WTC11 (cell line): ENCODE measurements at regions not wholly inside any gene's neighbourhood (a gene's known extent, or its start where the extent isn't known, plus 50 kb on each side); places are given as distances from the start of the nearest gene placed in this dataset.

Source experiments
- ATAC-seq: fragments of 200-7000 bp; cut with Tn5 transposase; 2 replicates; pipeline ENCODE4 v1.10.0; 2021; ENCODE audit warnings: mild to moderate bottlenecking, moderate library complexity
- CTCF ChIA-PET: fragments of 300-600 bp; sonication (Branson Sonifier 250); formaldehyde crosslinking; loops from one replicate; lab custom pipeline; 2021; ENCODE audit warnings: antibody characterized with exemption; lab: Charles Lee
- POLR2A ChIA-PET: fragments of 350-600 bp; sonication (Branson Sonifier 250); formaldehyde crosslinking; loops from one replicate; lab custom pipeline; 2021; ENCODE audit warnings: antibody characterized with exemption; lab: Charles Lee
- DNase-seq: peaks from one replicate; pipeline ENCODE4 v3.0.0; 2021; ENCODE audit warnings: low spot score
- H3K27ac Mint-ChIP-seq: 2 replicates; pipeline ENCODE4 v1.8.0; 2021; ENCODE audit warnings: mixed read lengths
- H3K27me3 Mint-ChIP-seq: 2 replicates; pipeline ENCODE4 v1.8.0; 2021; ENCODE audit warnings: low read depth, mild to moderate bottlenecking, moderate library complexity, mixed read lengths
- H3K36me3 Mint-ChIP-seq: 2 replicates; pipeline ENCODE4 v1.8.0; 2021; ENCODE audit warnings: mixed read lengths
- H3K4me1 Mint-ChIP-seq: 2 replicates; pipeline ENCODE4 v1.8.0; 2022; ENCODE audit warnings: mixed read lengths
- H3K4me3 Mint-ChIP-seq: 2 replicates; pipeline ENCODE4 v1.8.0; 2021; ENCODE audit warnings: mild to moderate bottlenecking, moderate library complexity, mixed read lengths
- H3K9me3 Mint-ChIP-seq: 2 replicates; pipeline ENCODE4 v1.8.0; 2021; ENCODE audit warnings: mixed read lengths
- ARID4B ChIP-seq: sonication (generic); formaldehyde crosslinking; IDR thresholded peaks from 2 replicates; pipeline ENCODE4 v1.8.0; 2023; ENCODE audit warnings: missing genetic modification reagents, mild to moderate bottlenecking, borderline replicate concordance
- CBFB ChIP-seq: sonication (generic); formaldehyde crosslinking; IDR thresholded peaks from 2 replicates; pipeline ENCODE4 v1.8.1; 2022; ENCODE audit warnings: mild to moderate bottlenecking, low read depth, missing genetic modification reagents
- CDX4 ChIP-seq: fragments of 250-450 bp; sonication (Bioruptor Pico); IDR thresholded peaks from 2 replicates; pipeline ENCODE4 v1.9.0; 2021; ENCODE audit warnings: moderate library complexity, mild to moderate bottlenecking, inconsistent platforms, borderline replicate concordance
- CREB1 ChIP-seq: sonication (generic); formaldehyde crosslinking; IDR thresholded peaks from 2 replicates; pipeline ENCODE4 v1.8.0; 2023; ENCODE audit warnings: mild to moderate bottlenecking, missing genetic modification reagents
- CTCF ChIP-seq: fragments of 200-600 bp; IDR thresholded peaks from 2 replicates; pipeline ENCODE4 v1.8.0; 2022; ENCODE audit warnings: antibody characterized with exemption
- E2F5 ChIP-seq: sonication (generic); formaldehyde crosslinking; IDR thresholded peaks from 2 replicates; pipeline ENCODE4 v1.8.1; 2022; ENCODE audit warnings: mild to moderate bottlenecking, moderate library complexity, missing genetic modification reagents
- ELF4 ChIP-seq: sonication (generic); formaldehyde crosslinking; IDR thresholded peaks from 2 replicates; pipeline ENCODE4 v1.8.1; 2022; ENCODE audit warnings: low read depth, mild to moderate bottlenecking, moderate library complexity, missing genetic modification reagents
- ERG ChIP-seq: fragments of 250-450 bp; sonication (Bioruptor Pico); IDR thresholded peaks from 2 replicates; pipeline ENCODE4 v1.8.0; 2021; ENCODE audit warnings: mild to moderate bottlenecking
- FOXP1 ChIP-seq: sonication (generic); formaldehyde crosslinking; IDR thresholded peaks from 2 replicates; pipeline ENCODE4 v1.8.0; 2022; ENCODE audit warnings: missing genetic modification reagents, mild to moderate bottlenecking, moderate library complexity, borderline replicate concordance
- FOXP4 ChIP-seq: sonication (generic); formaldehyde crosslinking; IDR thresholded peaks from 2 replicates; pipeline ENCODE4 v1.8.0; 2022; ENCODE audit warnings: mild to moderate bottlenecking, missing genetic modification reagents
- HMGA2 ChIP-seq: fragments of 250-450 bp; sonication (Bioruptor Pico); IDR thresholded peaks from 2 replicates; pipeline ENCODE4 v1.4.0; 2021; ENCODE audit warnings: mild to moderate bottlenecking, moderate library complexity
- KAT7 ChIP-seq: sonication (generic); formaldehyde crosslinking; IDR thresholded peaks from 2 replicates; pipeline ENCODE4 v1.8.1; 2023; ENCODE audit warnings: missing genetic modification reagents, mild to moderate bottlenecking, borderline replicate concordance
- SMAD4 ChIP-seq: sonication (generic); formaldehyde crosslinking; IDR thresholded peaks from 2 replicates; pipeline ENCODE4 v1.8.0; 2022; ENCODE audit warnings: mild to moderate bottlenecking, missing genetic modification reagents
- TCF7 ChIP-seq: sonication (generic); formaldehyde crosslinking; IDR thresholded peaks from 2 replicates; pipeline ENCODE4 v1.8.0; 2022; ENCODE audit warnings: mild to moderate bottlenecking, low read depth, missing genetic modification reagents, moderate library complexity
- USF1 ChIP-seq: sonication (generic); formaldehyde crosslinking; IDR thresholded peaks from 2 replicates; pipeline ENCODE4 v1.8.0; 2022; ENCODE audit warnings: mild to moderate bottlenecking, missing genetic modification reagents
- USF2 ChIP-seq: sonication (generic); formaldehyde crosslinking; IDR thresholded peaks from 2 replicates; pipeline ENCODE4 v1.8.1; 2023; ENCODE audit warnings: mild to moderate bottlenecking, missing genetic modification reagents, moderate library complexity
- ZNF121 ChIP-seq: sonication (generic); formaldehyde crosslinking; IDR thresholded peaks from 2 replicates; pipeline ENCODE4 v1.8.0; 2023; ENCODE audit warnings: missing genetic modification reagents
- ZNF317 ChIP-seq: sonication (generic); formaldehyde crosslinking; IDR thresholded peaks from 2 replicates; pipeline ENCODE4 v1.8.1; 2023; ENCODE audit warnings: low read depth, mild to moderate bottlenecking, moderate library complexity, missing genetic modification reagents, borderline replicate concordance
- ZNF416 ChIP-seq: fragments of 250-450 bp; sonication (Bioruptor Pico); IDR thresholded peaks from 2 replicates; pipeline ENCODE4 v1.9.0; 2021; ENCODE audit warnings: mild to moderate bottlenecking, inconsistent platforms
- ZNF425 ChIP-seq: fragments of 250-450 bp; sonication (Bioruptor Pico); conservative IDR thresholded peaks from 2 replicates; pipeline ENCODE4 v1.9.0; 2021; ENCODE audit warnings: mild to moderate bottlenecking
- ZNF671 ChIP-seq: fragments of 250-450 bp; sonication (Bioruptor Pico); IDR thresholded peaks from 2 replicates; pipeline ENCODE4 v1.8.0; 2021; ENCODE audit warnings: mild to moderate bottlenecking

- no peak overlapping the region for H3K27ac Mint-ChIP-seq
- H3K4me3 Mint-ChIP-seq, result no peak overlapping the region
- H3K4me1 Mint-ChIP-seq, result no peaks in the 10 kb centered on the region
- DNase-seq (no peak), ATAC-seq (no peak)
- H3K36me3 Mint-ChIP-seq, result no peaks in the 10 kb centered on the region
- TF ChIP-seq ZNF425 (CRISPR knock-in tag), result no peak
- no peak for TF ChIP-seq TCF7 (CRISPR knock-in tag)
- TF ChIP-seq KAT7, result no peak
- no peak for TF ChIP-seq CDX4 (CRISPR knock-in tag)
- TF ChIP-seq ZNF121 (CRISPR knock-in tag), result no peak
- TF ChIP-seq ZNF416 (CRISPR knock-in tag), result no peak
- TF ChIP-seq USF1 (CRISPR knock-in tag), result no peak
- TF ChIP-seq ERG (CRISPR knock-in tag), result no peak
- TF ChIP-seq ZNF317, result no peak
- CTCF ChIA-PET, result no interaction called here
- peaks cover 4% of the 10 kb centered on the region for H3K9me3 Mint-ChIP-seq
- H3K27me3 Mint-ChIP-seq, result no peaks in the 10 kb centered on the region
- POLR2A ChIA-PET, result no interaction called here
These were observed 208.7 kb upstream of the ZC3H12C start for GRCh38 chr11:109884501-109884900.

- Mint-ChIP-seq H3K36me3 (no peaks in the 10 kb centered on the region), H3K27me3 (no peaks in the 10 kb centered on the region), H3K4me1 (no peaks in the 10 kb centered on the region), H3K4me3 (no peak overlapping the region), H3K9me3 (peaks cover 4% of the 10 kb centered on the region), H3K27ac (no peak overlapping the region)
- ChIA-PET POLR2A (no interaction called here), CTCF (no interaction called here)
- ATAC-seq (no peak), DNase-seq (no peak)
- TF ChIP-seq TCF7 (CRISPR knock-in tag) (no peak), CTCF (no peak), SMAD4 (no peak), ARID4B (CRISPR knock-in tag) (no peak), ZNF671 (CRISPR knock-in tag) (no peak), FOXP1 (CRISPR knock-in tag) (no peak), CBFB (no peak), HMGA2 (no peak), E2F5 (CRISPR knock-in tag) (no peak), ELF4 (CRISPR knock-in tag) (no peak), CREB1 (CRISPR knock-in tag) (no peak), USF2 (CRISPR knock-in tag) (no peak), FOXP4 (CRISPR knock-in tag) (no peak)
These were observed 208.2 kb upstream of the ZC3H12C start for GRCh38 chr11:109885006-109885405.
